ENCODE measurements at regions not wholly inside any gene's neighbourhood (a gene's known extent, or its start where the extent isn't known, plus 50 kb on each side); places are given as distances from the start of the nearest gene placed in this dataset.

DNA sequence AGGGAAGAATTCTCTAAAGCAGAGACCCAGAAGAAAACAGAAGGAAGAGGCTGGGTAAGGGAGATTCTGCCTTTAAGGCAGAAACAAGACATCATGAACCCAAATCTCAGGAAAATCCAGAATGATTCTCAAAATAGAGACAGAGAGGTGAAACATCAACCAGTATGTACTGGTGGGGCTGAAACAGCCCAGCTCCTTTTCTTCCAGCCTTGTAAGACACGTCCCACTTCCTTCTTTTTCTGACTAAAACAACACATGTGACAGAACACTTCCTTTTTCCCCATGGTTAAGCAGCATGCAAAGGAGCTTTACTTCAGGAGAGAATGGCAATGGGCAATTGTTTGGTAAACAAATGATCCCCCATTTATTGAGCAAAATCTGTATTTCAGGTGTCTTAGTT, 230.8 kb upstream of the NR4A3 start:
- no peak for DNase-seq (ENCODE audit: low spot score)

DNA sequence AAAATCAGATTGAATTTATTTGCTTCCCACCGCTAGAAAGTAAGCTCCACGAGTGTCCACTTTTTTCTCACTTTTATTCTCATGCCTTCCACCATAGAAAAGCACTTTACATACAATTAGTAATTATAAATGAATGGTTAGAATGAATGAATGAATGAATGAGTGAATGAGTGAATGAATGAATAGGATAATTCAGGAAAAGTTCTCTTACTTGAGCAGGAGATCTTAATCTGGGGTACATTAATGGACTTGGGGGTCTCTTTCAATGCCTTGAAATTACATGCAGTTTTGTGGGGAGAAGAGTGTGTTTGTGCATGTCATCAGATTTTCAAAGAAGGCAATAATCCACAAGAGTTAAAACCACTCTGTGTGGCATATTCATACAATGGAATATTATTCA, 229.9 kb upstream of the NR4A3 start:
- DNase-seq (ENCODE audit: low spot score): no peak

DNA sequence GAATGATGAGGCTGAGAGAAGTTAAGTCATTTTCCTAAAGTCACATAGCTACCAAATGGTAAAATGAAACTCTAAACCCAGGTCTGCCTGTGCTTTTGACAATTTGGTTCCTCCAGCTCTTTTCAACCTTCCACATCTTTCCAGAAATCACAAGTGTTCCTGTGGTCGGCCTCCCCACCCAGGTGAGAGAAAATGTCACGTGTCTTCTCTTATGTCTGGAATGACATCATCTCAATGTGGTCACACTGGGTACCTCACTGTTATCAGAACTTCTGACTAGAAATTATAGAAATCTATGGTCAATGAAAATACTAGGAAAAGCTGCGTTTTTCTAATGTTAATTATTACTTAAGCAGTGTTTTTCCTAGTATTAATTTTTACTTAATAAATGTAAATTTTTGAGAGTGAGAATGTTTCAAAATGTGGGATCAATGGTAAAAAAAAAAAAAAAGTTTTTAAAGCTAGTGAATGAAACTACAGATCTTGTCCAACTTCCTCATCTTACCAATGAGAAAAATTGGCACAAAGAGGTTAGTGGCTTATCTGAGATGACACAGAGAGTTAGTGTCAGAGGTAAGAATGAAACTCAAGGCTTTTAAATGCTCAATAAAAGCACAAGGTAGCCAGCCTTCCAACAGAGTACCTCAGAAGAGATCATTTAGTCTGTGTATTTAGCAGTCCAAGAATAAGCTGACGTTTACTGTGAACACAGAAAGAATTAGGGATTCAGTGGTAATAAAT, 228.7 kb upstream of the NR4A3 start:
- DNase-seq (ENCODE audit: low spot score): no peak

DNA sequence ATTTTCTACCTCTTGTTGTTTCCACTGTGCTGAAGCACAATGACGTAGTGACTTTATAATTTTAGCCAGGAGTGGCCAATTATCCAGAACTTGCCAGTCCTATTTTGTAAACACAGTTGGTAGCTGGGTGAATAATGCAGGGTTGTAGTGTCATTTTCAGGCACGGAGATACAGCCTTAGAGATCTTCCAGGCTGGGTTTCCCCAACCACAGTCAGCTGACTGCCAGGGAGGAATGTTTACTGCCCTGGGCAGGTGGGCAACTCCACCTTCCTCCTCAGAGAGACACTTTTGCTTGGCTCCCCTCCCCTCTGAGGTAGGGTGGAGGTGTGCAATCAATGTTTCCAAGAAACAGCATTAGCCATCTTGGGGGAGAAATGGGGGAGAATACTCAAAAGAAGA, 228.1 kb upstream of the NR4A3 start:
- no peak for DNase-seq (ENCODE audit: low spot score)

DNA sequence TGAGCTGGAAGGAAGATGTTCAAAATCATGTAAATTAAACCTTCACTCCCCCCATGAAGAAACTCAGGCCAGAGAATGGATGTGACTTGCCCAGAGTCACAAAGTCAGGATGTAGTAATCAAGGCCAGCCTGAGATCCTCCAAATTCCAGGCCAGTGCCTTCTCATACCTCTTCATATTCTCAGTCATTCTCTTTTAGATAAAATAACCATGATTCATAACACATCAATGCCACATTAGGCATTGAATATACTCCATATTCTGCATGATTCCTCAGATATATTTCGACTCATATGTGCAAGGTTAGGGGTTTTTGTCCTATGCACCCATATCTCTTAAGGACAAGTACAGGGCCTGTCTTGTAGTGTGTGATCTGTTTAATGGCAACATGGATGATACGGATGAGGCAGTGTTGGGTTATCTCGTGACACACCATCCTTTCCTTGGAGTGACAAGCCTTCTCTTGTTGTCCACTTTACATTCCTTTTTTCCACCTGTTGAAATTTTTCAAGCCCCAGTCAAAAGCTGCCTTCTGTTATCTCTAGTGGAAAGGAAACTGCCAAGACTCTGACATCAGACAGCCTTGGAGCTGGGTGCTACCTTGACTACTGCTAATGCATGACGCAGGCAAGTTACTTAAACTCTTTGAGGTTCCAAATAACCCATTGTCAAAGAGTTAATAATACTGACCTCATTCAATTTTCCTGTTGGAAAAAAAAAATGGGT, 227.5 kb upstream of the NR4A3 start:
- DNase-seq (ENCODE audit: low spot score): no peak

DNA sequence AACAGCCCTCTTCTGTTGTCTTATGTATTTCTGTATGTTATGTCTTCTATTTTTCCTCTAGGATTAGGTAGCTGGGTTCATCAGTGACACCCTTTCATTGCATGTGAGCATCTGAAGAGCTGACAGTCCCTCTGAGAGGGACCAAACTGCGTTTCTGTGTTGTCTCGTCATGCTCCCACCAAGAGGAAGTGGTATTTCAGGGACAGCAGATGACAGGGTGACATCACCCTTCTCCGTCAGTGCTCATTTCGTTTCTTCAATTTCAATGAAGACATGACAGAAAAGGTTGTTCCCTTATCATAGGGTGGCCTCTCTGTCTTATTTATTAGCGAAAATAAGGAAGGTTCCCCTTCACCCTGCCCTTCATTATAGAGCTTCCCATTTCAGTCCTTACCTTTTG, 225.9 kb upstream of the NR4A3 start:
- no peak for DNase-seq (ENCODE audit: low spot score)

DNA sequence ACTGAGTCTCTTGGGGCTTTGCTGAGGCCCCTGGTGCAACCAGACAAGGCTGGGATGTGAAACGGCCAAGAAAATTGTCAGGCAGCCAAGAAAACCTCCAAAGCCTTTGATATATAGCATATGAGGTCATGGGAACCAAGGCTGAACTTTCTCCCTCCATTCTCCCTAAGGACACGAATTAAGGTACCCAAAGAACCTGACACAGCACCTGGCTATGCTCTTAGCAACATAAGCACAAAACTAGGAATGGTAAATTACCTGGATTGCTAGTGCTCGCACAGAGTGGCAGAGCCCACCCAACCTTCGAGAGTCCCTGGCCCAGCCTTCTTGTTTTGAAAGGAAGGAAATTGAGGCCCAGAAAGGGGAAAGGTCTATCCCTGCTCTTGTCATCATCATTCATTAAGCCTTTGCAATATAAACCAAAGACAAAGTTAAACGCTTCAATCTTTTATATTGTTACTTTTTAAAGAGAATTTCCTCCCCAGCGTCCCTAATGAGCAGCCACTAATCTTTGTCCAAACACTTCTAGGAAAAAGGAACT, 220.0 kb upstream of the NR4A3 start:
- DNase-seq (ENCODE audit: low spot score): no peak

DNA sequence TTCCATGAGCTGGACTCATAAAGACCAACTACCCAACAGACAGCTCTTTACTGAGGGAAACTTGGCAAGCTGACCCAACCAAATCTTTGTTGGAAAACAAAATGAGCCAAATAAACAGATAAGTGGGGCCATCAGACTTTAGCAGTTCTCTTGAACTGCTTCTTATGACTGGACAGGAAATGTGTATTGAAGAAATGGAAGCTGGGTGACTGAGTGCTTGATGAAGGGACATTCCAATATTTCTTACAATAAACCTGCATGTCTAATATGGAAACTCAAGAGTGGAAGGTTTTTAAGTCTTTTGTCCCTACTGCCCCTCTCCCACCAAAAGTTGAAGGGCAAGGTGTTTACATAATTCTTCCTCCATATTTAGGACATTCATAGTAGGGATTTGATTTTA, 218.8 kb upstream of the NR4A3 start:
- no peak for DNase-seq (ENCODE audit: low spot score)

DNA sequence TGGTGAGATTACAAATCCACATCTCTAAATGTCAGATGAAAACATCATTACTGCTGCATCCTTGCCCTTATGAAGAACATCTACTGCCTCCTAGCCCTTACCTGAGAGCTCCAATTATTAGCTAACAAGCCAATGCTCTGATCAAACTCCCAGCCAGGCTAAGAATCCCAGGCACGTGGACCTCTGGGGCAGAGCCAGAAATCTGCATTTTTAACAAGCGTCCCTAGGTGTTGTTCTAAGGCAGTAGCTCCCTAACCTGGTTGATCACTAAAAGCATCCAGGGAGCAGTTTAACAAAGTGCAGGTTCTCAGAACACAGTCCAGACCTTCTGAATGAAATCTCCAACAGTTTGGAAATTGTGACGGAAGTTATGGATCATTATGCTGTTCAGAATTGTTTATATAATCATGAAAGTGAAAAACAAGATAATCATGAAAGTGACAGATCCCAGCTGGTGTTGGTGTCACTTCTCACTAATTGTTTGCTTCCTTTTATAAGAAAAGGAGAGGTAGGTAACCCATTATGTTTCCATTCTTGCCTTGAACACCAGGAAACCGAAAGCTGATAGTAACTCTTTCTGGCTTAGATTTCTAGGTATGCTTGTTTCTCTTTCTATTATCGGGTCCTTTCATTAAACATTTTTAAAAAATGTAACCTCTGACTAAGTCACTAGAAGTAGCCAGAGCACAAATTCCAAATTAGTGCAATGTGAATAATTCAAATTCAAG, 216.5 kb upstream of the NR4A3 start:
- DNase-seq (ENCODE audit: low spot score): no peak

DNA sequence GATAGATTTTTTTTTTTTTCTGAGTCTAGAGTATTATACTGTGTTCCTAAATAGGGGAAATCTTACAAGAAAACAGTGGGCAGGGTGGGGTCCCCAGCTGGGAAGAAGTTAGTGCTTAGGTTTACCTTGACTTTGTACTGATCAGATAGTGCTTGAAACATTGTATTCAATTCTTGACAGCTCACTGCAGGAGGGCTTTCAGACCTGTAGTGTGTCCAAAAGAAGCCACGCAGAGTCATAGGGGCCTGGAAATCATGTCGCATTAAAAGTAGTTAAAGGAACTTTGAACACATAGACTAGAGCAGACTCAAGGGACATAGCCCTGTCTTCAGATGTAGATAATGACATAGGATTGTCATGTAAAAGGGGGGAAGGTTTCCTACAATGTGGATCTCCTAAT, 215.4 kb upstream of the NR4A3 start:
- no peak for DNase-seq (ENCODE audit: low spot score)

DNA sequence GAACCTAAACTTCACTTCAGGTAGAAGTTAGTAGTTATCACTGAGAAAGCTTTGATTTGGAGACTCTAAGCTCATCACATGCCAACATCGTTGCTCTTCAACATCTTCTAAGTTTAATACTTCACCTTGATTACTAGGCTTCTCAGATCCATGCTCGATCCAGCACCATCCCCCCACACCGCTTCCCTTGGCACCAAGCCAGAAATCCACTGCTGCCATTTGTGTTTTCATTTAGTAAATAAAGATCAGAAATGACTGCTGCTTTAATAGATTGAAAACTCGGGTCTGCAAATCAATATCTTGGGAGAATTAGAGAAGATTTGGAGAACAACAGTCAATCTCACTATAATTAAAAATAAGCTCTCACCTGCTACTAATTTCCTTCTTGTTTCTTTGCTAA, 214.7 kb upstream of the NR4A3 start:
- DNase-seq (ENCODE audit: low spot score): no peak

DNA sequence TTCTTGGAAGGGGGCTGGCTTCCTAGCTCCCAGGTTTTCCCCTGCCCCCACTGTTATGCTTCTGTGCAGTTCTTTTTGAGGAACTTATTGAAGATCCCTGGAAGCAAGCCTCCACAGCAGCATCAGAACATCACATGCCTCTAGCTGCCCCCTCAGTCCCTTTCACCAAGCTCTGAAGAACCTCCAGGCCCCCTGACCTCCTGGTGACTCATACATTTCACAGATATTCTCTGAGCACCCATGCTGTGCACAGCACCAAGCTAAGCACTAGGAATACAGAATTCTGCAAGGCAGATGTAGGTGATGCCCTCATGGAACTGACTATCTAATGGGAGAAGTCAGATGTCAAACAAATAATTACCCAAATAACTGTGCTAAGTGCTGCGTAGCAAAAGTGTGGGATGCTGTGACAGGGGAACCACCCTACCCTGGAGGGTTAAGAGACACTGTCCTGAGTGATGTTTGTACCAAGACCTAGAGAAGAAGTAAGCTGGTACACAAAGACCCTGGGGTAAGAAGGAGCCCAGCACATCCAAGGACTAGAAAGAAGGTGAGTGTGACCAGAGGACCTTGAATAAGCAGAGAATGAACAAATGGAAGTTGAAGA, 213.7 kb upstream of the NR4A3 start:
- DNase-seq (ENCODE audit: low spot score): no peak

DNA sequence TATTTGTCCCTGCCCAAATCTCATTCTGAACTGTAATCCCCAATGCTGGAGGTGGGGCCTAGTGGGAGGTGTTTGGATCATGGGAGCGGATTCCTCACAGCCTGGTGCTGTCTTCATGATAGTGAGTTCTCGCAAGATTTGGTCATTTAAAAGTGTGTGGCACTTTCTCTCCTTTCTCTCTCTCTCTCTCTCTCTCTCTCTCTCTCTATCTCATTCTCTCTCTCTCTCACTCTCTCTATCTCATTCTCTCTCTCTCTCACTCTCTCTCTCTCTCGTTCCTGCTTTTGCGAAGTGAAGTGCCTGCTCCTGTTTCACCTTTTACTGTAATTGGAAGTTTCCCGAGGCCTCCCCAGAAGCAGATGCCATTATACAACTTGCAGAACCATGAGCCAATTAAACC, 207.3 kb upstream of the NR4A3 start:
- no peak for DNase-seq (ENCODE audit: low spot score)

DNA sequence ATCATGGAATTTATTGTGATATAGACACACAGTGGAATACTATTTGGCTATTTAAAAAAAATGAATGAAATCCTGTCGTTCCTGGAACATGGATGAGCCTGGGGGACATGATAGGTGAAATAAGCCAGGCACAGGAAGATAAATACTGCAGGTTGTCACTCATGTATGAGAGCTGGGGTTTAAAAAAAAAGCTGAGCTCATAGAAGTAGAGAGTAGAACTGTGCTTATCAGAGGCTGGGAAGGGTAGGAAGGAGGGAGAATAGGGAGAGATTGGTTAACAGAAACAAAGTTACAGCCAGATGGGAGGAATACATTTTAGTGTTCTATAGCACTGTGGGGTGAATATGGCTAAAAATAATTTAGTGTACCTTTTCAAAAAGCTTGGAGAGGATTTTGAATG, 200.6 kb upstream of the NR4A3 start:
- no peak for DNase-seq (ENCODE audit: low spot score)

DNA sequence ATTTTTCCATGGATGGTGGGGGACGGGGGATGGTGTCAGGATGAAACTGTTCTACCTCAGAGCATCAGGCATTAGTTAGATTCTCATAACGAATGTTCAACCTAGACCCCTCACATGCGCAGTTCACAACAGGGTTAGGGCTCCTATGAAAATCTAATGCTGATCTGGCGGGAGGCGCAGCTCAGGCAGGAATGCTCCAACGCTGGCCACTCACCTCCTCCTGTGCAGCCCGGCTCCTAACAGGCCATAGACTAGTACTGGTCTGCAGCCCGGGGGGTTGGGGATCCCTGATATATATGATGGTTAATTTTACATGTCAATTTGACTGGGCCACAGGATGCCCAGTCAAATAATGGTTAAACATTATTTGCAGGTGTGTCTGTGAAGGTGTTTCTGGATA, 199.0 kb upstream of the NR4A3 start:
- DNase-seq (ENCODE audit: low spot score): no peak

DNA sequence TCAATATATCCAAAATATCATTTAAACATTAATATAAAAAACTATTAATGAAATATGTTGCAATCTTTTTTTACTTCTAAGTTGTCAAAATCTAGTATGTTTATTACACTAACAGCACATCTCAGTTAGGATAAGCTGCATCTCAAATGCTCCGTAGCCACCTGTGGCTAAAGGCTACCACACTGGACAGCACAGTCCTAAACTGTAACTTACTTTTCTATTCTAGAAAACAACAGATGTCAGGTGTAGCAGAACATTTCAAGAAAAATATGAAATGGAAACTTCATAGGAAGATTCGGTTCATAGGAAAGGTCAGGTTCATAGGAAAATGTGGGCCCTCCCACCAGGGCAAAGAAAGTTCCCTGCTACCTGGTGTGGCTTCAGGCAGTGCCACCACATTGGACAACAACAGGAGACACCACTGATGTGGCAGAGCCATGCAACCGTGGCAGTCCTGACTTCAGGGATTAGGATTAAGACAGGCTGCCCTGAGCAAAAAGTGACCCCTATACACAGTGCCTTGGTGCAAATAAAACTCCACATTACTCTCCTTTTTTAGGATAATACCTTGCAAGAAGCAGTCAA, 197.8 kb upstream of the NR4A3 start:
- no peak for DNase-seq (ENCODE audit: low spot score)

DNA sequence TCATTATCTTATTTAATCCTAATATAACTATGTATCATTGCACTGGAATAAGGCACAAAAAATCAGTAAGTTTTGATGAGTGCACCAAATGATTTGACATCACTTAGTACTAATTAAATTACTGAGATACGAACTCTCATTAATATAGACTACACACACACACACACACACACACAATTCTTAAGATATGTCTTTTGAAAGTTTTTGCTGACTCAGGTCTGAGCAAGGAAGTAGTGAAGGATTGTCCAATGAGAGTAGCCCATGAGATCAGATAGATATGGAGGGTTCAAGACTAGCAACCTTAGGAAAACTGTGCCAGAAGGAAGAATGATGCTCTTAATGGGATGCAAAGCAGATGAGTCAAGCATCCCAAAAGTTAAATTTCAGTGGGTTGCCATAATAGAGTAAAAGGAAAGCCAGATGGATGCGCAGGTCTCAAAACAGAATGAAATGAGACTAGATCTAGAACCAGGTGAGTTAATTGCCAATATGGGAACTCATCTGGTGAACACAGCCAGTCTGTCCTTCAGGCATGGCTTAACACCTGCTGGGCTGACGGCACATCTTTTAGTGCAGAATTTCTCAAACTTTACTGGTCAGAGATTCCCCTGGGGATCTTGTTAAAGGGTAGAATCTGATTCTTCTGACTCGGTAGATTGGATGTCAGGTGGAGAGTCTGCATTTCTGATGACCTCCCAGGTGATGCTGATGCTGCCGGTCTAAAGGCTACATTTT, 197.0 kb upstream of the NR4A3 start:
- DNase-seq (ENCODE audit: low spot score): no peak

DNA sequence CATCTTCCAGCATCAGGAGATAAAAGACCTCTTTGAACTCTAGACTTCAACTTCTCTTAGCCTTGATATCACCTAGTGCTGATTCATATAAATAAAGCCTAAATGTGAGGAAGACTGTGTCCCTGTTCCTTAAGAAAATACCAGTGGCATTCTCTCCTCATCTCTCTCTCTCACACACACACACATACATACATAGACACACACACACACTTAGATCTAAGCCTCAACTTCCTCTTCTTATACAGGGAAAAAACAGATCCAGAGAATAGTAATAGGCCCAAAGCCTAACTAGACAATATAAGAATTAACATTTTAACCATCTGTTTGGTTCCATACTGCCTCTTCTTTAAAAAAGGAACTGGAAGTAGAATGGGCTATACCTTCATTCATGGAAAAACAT, 195.3 kb upstream of the NR4A3 start:
- no peak for DNase-seq (ENCODE audit: low spot score)

DNA sequence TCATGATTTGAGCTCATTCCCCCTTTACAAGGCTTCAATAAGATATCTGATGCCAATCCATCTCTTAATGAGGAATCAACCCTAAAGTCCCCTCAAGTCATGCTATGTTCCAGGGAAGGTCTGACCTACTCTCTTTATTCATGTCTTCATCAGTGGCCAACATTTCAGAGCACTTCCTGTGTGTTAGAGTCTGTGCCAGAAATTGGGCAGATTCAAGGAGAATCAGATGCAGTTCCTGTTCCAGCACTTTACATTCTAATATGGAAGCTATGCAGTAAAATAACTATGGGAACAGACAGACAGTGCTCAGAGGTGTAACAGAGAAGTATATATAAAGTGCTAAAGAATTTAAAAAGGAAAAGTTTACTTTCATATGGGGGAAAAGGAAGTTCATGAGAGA, 193.4 kb upstream of the NR4A3 start:
- DNase-seq (ENCODE audit: low spot score): no peak

DNA sequence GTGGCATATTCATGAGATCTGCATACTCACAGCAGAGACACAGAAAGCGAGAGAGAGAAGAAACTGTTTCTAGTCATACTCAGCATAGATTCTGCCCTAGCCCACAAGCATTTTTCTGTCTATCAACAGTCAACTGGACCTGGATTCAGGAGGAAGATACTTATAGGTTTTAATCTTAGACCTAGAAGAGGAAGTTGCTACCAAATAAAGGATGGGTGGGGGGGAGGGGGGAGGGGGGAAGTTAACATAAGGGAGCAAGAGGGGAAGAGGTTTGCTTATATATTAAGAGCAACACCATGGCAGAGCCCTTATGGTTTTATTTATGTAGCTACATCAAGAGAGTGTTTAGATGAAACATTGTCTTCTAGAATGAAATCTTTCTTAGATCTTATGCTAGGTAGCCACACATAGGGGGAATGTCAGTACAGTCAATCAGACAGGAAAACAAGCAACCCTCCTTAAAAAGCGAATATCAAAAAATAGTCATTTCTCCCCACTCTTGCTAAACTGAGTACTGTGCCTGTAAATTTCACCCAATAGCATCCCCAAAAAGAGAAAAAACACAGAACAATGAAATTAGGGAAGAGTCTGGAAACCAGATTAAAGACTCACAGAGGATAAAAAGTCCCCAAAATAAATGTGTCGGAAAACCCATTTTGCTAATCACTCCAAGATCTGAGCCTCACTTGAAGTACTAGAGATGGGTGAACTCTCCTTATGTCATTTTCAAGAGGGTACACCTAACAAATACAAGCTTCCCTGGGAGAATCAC, 192.7 kb upstream of the NR4A3 start:
- DNase-seq (ENCODE audit: low spot score): no peak

Data from hepatic stellate cell (primary cell).